ENCODE measurements at regions not wholly inside any gene's neighbourhood (a gene's known extent, or its start where the extent isn't known, plus 50 kb on each side); places are given as distances from the start of the nearest gene placed in this dataset.

DNA sequence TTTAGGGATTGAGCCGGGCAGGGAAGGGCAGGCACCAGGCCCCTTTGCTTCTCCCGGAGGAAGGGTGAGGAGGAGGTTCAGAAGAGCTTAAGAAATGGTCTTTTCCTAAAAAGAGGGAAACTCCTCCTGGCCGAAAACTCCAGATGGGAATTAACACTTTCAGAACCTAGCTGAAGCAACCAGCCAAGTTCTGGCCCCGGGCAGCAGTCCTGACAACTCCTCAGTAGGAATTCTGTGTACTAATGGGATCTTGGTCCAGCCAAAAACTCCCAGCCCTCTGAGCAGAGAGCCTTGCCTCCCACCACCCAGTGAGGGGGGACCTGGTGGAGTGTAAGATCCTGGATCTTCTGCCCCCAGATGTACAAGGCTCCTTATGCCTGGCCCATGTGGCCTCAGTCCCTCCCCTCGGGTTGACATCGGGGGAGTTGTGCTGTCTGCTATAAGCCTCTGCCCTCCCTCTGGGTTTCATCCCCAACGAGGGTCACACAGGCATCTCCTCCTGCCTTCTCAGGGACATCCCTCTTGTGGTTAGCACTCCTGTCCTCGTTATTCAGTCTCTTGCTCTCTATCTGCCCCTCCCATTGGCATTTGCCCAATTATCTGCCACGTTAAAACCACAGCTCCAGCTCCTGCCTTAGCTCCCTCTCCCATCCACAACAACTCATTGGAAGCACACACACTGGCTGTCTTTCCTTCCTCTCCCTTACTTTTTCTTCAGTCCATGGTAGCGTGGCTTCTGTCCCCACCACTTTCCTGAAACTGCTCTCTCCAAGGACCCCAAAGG, 184.6 kb downstream of the CYP26B1 start:
- H3K9ac ChIP-seq (ENCODE audit: insufficient read depth in 1 of 2, low read depth in 2 of 2, low read length in 2 of 2), result no peak overlapping the region
- ATAC-seq, result no peak
- no peak overlapping the region for H3K27ac ChIP-seq (ENCODE audit: extremely low read depth, low read depth, low read length)
- in situ Hi-C loops (cut with MboI) (no loop called here), intact Hi-C loops (cut with micrococcal nuclease) (no loop called here)
- H3K79me2 ChIP-seq (ENCODE audit: control insufficient read depth, insufficient read depth, low read length), result no peaks in the 10 kb centered on the region
- ChIA-PET POLR2A (no interaction called here), CTCF (ENCODE audit: low intra/inter-chr PET ratio) (no interaction called here)
- 0% methylated on average over 10 of the region's 10 CpGs for WGBS (ENCODE audit: insufficient coverage, low coverage, missing lambda C conversion rate)
- no peaks in the 10 kb centered on the region for H3K4me1 ChIP-seq (replicated peaks in 1 of 2; ENCODE audit: control insufficient read depth in 2 of 2, insufficient read depth in 2 of 2, low read length in 2 of 2)
- no TSS peak for BruUV-seq (replicated peaks)
- no peaks in the 10 kb centered on the region for H3K9me3 ChIP-seq (replicated peaks; ENCODE audit: control insufficient read depth, insufficient read depth, low read depth, low read length)
- H3K4me3 ChIP-seq, result no peak overlapping the region
- DNase-seq (ENCODE audit: extremely low read depth in 1 of 4, low spot score in 3 of 4), result peak in 1 of 4 experiments; percentile 1
- H4K20me1 ChIP-seq (replicated peaks; ENCODE audit: control insufficient read depth, insufficient read depth, low read length), result no peaks in the 10 kb centered on the region
- H3K36me3 ChIP-seq (ENCODE audit: control insufficient read depth, insufficient read depth, low read length), result no peaks in the 10 kb centered on the region
- no peak overlapping the region for H3K4me2 ChIP-seq (ENCODE audit: insufficient read depth, low read length)
- no peaks in the 10 kb centered on the region; a peak in 1 of 5 replicates for H3K27me3 ChIP-seq (ENCODE audit: control insufficient read depth in 2 of 2, insufficient read depth in 2 of 2, low read length in 2 of 2)
- H2AFZ ChIP-seq (ENCODE audit: low read depth, low read length), result no peak overlapping the region
- H3K9me1 ChIP-seq (ENCODE audit: control insufficient read depth, insufficient read depth, low read length), result no peaks in the 10 kb centered on the region
- FAIRE-seq, result no peak
- TF ChIP-seq, protein P1, sequence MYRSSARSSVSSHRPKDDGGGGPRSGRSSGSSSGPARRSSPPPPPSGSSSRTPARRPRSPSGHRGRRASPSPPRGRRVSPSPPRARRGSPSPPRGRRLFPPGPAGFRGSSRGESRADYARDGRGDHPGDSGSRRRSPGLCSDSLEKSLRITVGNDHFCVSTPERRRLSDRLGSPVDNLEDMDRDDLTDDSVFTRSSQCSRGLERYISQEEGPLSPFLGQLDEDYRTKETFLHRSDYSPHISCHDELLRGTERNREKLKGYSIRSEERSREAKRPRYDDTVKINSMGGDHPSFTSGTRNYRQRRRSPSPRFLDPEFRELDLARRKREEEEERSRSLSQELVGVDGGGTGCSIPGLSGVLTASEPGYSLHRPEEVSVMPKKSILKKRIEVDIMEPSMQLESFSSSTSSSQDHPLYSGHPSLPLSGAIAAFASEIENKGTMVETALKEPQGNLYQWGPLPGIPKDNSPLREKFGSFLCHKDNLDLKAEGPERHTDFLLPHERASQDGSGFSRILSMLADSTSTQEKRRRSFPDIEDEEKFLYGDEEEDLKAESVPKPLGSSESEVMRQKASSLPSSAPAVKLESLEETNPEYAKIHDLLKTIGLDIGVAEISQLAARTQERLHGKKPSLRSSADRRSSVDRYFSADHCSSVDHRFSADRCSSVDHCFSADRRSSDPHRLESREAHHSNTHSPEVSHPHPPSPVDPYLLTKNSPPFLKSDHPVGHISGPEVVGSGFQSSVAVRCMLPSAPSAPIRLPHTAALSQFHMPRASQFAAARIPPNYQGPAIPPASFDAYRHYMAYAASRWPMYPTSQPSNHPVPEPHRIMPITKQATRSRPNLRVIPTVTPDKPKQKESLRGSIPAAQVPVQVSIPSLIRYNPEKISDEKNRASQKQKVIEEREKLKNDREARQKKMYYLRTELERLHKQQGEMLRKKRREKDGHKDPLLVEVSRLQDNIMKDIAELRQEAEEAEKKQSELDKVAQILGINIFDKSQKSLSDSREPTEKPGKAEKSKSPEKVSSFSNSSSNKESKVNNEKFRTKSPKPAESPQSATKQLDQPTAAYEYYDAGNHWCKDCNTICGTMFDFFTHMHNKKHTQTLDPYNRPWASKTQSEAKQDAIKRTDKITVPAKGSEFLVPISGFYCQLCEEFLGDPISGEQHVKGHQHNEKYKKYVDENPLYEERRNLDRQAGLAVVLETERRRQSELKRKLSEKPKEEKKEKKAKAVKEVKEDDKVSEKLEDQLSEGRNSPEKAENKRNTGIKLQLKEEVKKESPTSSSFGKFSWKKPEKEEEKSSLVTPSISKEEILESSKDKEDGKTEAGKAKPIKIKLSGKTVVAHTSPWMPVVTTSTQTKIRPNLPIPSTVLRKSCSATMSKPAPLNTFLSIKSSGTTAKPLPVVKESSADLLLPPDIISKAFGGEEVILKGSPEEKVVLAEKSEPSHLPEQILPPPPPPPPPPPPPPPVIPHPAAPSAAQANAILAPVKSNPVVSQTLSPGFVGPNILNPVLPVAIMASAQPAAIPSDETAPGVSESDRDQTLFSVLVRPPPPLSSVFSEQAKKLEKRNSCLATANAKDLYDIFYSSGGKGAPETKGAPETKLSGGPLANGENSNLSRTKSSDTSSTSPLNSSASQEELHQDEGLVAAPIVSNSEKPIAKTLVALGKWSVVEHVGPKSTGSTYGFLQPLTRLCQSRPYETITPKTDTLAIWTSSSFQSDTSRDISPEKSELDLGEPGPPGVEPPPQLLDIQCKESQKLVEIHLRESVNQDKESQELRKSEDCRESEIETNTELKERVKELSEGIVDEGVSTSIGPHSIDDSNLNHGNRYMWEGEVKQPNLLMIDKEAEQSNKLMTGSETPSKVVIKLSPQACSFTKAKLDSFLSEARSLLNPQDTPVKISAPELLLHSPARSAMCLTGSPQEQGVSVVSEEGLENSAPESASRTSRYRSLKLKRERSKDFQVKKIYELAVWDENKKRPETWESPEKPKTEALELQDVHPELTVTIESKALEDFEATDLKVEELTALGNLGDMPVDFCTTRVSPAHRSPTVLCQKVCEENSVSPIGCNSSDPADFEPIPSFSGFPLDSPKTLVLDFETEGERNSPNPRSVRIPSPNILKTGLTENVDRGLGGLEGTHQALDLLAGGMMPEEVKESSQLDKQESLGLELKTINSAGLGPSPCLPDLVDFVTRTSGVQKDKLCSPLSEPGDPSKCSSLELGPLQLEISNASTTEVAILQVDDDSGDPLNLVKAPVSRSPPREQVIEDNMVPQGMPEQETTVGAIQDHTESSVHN (IDR thresholded peaks at IDR 0.05; ENCODE audit: borderline replicate concordance in 1 of 2, low read depth in 1 of 2), result no peak
- TF ChIP-seq ZNF24 (IDR thresholded peaks at IDR 0.05) (no peak), ZNF561 (CRISPR knock-in tag; conservative IDR thresholded peaks at IDR 0.05) (no peak), PURB (CRISPR knock-in tag; IDR thresholded peaks at IDR 0.05; ENCODE audit: low read depth) (no peak), FOSL1 (tag; conservative IDR thresholded peaks at IDR 0.05) (no peak), ZNF511 (CRISPR knock-in tag; IDR thresholded peaks at IDR 0.05) (no peak), DPF2 (IDR thresholded peaks at IDR 0.05) (no peak), SPI1 (IDR thresholded peaks at IDR 0.05; ENCODE audit: borderline replicate concordance, low read depth, low read length) (no peak), ZNF584 (CRISPR knock-in tag; IDR thresholded peaks at IDR 0.05; ENCODE audit: low read depth) (no peak), ZNF551 (CRISPR knock-in tag; IDR thresholded peaks at IDR 0.05) (no peak), NCOR1 (IDR thresholded peaks at IDR 0.05) (no peak), SREBF1 (IDR thresholded peaks at IDR 0.05; ENCODE audit: borderline replicate concordance, low read depth, low read length) (no peak), DIDO1 (tag; IDR thresholded peaks at IDR 0.05; ENCODE audit: low read depth) (no peak), PCBP1 (IDR thresholded peaks at IDR 0.05; ENCODE audit: low read depth, low read length, poor library complexity, severe bottlenecking) (no peak)

Data from K562 (cell line).